ENCODE measurements at regions not wholly inside any gene's neighbourhood (a gene's known extent, or its start where the extent isn't known, plus 50 kb on each side); places are given as distances from the start of the nearest gene placed in this dataset.

DNA sequence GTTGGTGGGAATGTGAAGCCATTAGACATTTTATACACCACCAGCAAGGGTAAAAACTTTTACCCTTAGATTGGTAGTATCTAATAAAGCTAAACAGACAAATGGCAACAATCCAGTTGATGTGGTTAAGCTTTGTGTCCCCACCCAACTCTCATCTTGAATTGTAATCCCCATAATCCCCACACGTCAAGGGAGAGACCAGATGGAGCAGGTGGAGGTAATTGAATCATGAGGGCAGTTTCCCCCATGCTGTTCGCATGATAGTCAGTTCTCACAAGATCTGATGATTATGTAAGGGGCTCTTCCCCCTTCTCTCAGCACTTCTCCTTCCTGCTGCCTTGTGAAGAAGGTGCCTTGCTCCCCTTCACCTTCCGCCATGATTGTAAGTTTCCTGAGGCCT lies 602.3 kb downstream of the NUF2 start:
- TF ChIP-seq POLR2AphosphoS5 (IDR thresholded peaks at IDR 0.05; ENCODE audit: low read depth, low read length) (no peak), TAF1 (IDR thresholded peaks at IDR 0.05; ENCODE audit: borderline replicate concordance, low read depth, low read length) (no peak), POLR2A (IDR thresholded peaks at IDR 0.05; ENCODE audit: low read depth, low read length) (no peak)
- FAIRE-seq, result no peak
- no peak for DNase-seq (ENCODE audit: insufficient read length)

DNA sequence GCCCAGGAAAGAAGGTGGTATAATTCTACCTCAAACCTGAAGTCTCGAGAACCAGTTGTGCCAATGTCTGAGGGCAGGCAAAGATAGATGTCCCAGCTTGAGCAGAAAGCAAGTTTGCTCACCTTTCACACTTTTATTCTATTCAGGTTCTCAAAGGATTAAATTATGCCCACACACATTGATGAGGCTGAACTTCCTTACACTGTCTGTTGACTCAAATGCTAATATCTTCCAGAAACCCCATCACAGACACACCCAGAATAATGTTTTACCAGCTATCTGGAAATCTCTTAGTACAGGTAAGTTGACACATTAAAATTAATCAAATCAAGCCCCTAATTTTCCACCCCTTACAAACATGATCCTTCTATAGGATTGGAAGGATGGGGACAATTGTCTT lies 605.7 kb downstream of the NUF2 start:
- no peak for FAIRE-seq
- no peak for DNase-seq (ENCODE audit: insufficient read length)
- TF ChIP-seq POLR2AphosphoS5 (IDR thresholded peaks at IDR 0.05; ENCODE audit: low read depth, low read length) (no peak), POLR2A (IDR thresholded peaks at IDR 0.05; ENCODE audit: low read depth, low read length) (no peak), TAF1 (IDR thresholded peaks at IDR 0.05; ENCODE audit: borderline replicate concordance, low read depth, low read length) (no peak)

DNA sequence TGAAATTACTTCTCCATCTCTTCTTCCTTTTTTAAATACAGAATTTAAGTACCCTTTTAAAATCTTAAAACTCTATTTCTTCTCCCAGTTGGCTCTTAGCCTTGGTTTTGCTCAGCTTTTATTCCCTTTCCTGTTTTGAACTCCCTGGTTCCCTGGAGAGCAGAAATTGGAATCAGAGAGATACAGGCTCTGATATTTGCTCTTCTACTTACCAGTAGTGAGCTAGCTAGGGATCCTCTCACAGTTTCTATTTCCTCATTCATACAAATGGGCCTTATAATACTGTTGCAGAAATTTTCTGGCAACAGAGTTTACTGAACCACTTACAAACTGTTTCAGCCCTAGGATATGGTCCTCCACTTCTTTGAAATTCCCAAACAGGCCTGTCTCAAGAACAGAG lies 606.3 kb downstream of the NUF2 start:
- no peak for TF ChIP-seq POLR2AphosphoS5 (IDR thresholded peaks at IDR 0.05; ENCODE audit: low read depth, low read length)
- TF ChIP-seq POLR2A (IDR thresholded peaks at IDR 0.05; ENCODE audit: low read depth, low read length), result no peak
- TF ChIP-seq TAF1 (IDR thresholded peaks at IDR 0.05; ENCODE audit: borderline replicate concordance, low read depth, low read length), result no peak
- no peak for FAIRE-seq
- DNase-seq (ENCODE audit: insufficient read length), result no peak

DNA sequence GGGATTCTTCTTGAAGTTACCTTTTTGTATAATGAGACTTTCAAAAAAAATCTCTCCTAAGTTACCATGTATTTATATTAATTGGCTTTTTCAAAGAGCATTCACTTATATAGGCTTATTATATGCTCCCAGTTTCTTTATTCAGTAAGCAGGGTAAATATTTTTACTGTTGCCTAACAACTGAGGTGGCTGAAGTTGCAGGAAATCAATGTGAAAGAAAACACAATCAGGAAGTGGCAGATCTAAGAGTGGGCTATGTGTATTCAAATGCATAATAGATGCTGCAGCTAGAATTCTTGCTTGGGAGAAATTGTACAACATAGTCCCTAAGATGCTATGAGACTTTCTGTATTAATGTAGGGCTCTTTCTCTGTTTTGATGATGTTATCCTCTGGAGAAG lies 606.9 kb downstream of the NUF2 start:
- DNase-seq (ENCODE audit: insufficient read length), result no peak
- TF ChIP-seq POLR2AphosphoS5 (IDR thresholded peaks at IDR 0.05; ENCODE audit: low read depth, low read length) (no peak), POLR2A (IDR thresholded peaks at IDR 0.05; ENCODE audit: low read depth, low read length) (no peak), TAF1 (IDR thresholded peaks at IDR 0.05; ENCODE audit: borderline replicate concordance, low read depth, low read length) (no peak)
- FAIRE-seq, result no peak

DNA sequence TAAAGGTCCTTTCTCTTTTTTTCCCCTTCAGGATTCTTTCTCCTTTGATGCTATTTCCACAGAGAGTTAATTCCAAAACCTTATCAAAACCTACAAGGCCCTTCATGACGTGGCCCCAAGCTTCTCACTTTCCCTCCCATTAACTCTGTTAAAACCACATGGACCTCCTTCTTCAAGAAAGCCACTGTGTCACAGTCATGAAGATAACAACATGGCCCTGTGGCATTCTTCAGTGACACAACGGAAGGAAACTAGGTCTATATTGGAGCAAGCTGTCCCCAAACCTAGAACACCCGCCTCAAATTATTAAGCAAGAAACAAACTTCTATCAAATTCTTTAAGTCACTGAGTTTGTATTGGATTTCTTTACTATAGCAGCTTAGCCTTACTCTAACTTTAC lies 611.1 kb downstream of the NUF2 start:
- FAIRE-seq, result no peak

DNA sequence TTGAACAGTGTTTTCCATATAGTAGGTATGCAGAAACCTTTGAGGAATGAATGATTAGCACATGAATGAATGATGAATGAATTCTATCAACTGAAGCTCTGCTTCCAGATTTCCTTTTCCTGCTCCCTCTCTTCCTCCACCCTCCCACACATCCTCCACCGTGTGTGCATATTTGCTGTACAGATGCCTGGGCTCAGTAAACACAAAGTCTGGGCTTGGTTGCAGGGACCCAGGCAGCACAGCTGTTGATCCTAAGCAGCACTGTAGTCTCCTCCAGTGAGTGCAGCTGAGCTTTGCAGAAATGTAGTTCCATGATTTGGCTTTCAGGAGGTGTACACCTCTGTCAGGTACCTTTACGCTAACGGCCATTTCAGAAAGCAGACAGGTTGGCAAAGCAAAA lies 611.7 kb downstream of the NUF2 start:
- DNase-seq (ENCODE audit: insufficient read length), result no peak
- TF ChIP-seq TAF1 (IDR thresholded peaks at IDR 0.05; ENCODE audit: borderline replicate concordance, low read depth, low read length), result no peak
- TF ChIP-seq POLR2A (IDR thresholded peaks at IDR 0.05; ENCODE audit: low read depth, low read length), result no peak
- TF ChIP-seq POLR2AphosphoS5 (IDR thresholded peaks at IDR 0.05; ENCODE audit: low read depth, low read length), result no peak
- FAIRE-seq, result no peak

More for the DNA sequence above, 611.1 kb downstream of the NUF2 start:
- TF ChIP-seq POLR2AphosphoS5 (IDR thresholded peaks at IDR 0.05; ENCODE audit: low read depth, low read length) (no peak), TAF1 (IDR thresholded peaks at IDR 0.05; ENCODE audit: borderline replicate concordance, low read depth, low read length) (no peak), POLR2A (IDR thresholded peaks at IDR 0.05; ENCODE audit: low read depth, low read length) (no peak)
- DNase-seq (ENCODE audit: insufficient read length), result no peak

DNA sequence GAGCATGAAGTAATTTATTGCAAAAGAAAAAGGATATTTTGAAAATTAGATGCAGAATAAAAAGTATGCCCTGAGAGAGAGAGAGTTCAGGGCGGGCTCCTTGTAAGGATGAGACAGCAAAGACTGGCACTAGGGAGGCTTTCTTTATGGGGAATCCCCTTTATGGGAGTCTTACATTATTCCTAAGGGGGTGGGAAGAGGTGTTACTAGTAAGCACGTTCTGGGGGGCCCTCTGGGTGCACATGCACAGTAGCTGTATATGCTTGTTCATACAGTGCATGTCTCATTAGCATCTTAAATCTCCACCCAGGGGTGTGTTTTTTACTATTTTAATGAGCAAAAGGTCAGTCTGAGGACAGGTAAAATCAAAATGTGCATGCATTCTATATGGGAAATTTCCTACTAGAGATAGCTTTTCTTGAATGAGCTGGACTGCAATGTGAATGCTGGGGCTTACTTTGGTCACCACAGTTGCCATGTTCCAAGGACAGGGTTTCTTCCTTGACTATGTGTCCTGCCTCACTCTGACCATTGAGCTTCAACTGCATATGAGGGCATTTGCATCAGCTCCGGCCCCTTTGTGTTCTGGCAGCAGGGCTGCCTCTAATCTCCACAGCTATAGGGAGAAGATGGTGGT lies 614.1 kb downstream of the NUF2 start:
- no peak for FAIRE-seq
- DNase-seq (ENCODE audit: insufficient read length), result no peak
- TF ChIP-seq POLR2AphosphoS5 (IDR thresholded peaks at IDR 0.05; ENCODE audit: low read depth, low read length) (no peak), POLR2A (IDR thresholded peaks at IDR 0.05; ENCODE audit: low read depth, low read length) (no peak), TAF1 (IDR thresholded peaks at IDR 0.05; ENCODE audit: borderline replicate concordance, low read depth, low read length) (no peak)

DNA sequence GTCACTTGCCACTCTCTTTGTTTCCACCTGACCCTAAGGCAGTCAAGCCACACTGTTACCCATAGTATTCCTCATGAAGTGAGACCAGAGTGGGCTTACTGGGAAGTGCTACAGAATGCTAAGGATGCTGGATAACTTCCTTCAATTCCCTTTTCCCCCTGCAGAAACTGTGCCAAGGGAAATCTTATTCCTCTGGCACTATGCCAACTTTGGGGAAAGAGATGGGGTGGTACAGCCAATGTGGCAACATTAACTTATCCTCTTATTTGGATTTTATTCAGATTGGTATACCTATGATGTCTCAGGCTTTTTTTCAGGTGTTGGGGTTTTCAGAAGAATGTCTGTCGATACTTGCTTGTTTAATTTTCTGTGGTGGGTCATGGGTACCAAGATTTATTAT lies 599.4 kb upstream of the PBX1 start:
- DNase-seq (ENCODE audit: insufficient read length), result no peak
- FAIRE-seq, result no peak
- TF ChIP-seq TAF1 (IDR thresholded peaks at IDR 0.05; ENCODE audit: borderline replicate concordance, low read depth, low read length), result no peak
- TF ChIP-seq POLR2A (IDR thresholded peaks at IDR 0.05; ENCODE audit: low read depth, low read length), result no peak
- TF ChIP-seq POLR2AphosphoS5 (IDR thresholded peaks at IDR 0.05; ENCODE audit: low read depth, low read length), result no peak

DNA sequence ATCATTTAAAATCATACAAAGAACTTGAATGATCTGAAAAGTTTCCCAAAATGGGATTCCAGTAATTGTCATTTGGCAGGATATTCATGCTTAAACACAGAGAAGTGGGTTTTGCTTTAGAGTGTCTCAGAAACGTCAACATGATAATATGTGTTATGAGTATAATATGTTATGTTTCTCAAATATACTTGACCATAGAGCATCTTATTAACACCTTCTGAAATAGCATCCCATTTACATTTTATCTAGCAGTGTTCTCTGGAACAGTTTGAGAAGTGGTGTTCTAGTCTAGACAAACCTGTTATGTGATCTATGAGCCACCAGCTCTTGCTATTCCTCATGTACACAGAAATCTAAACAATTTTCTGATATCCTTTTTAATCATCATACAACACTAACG lies 588.8 kb upstream of the PBX1 start:
- TF ChIP-seq POLR2A (IDR thresholded peaks at IDR 0.05; ENCODE audit: low read depth, low read length), result no peak
- no peak for TF ChIP-seq TAF1 (IDR thresholded peaks at IDR 0.05; ENCODE audit: borderline replicate concordance, low read depth, low read length)
- no peak for TF ChIP-seq POLR2AphosphoS5 (IDR thresholded peaks at IDR 0.05; ENCODE audit: low read depth, low read length)
- DNase-seq (ENCODE audit: insufficient read length) (no peak), FAIRE-seq (no peak)

DNA sequence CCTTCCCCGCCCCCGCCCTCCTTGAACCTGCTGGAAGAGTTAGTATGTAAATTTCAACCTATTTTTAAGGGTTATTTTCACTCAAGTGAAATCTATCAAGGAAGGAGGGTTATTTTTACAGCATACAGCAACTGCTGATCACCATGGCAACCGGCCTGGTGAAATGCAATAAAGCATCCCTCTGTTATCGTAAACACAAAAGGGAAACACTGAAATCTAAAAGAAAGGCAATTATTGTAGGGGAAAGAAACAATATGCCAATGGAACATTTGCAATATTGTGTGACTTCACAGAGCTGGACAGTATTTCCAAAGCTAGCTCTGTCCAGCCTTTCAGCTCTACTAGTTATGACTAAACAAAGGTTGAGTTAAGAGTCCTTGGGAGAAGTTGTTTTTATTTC lies 588.3 kb upstream of the PBX1 start:
- no peak for DNase-seq (ENCODE audit: insufficient read length)
- TF ChIP-seq POLR2A (IDR thresholded peaks at IDR 0.05; ENCODE audit: low read depth, low read length), result no peak
- no peak for TF ChIP-seq POLR2AphosphoS5 (IDR thresholded peaks at IDR 0.05; ENCODE audit: low read depth, low read length)
- TF ChIP-seq TAF1 (IDR thresholded peaks at IDR 0.05; ENCODE audit: borderline replicate concordance, low read depth, low read length), result no peak

DNA sequence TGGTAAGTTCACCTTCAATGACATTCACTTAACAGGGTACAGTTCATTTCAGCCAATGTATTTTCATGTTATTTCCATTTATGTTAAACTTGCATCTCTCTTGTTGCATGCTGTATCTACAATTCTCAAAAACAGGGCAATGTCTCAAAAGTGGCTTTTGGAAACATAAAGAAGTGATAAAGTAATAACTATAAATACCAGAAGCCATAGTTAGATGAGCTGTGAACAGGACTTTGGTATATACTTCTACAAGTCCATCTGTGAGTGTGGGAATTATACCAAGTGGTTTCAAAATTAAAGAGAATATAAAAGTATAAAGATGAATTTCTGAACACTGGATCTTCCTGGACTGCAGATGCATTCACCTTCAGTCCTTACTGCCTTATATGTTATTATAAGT lies 585.4 kb upstream of the PBX1 start:
- no peak for FAIRE-seq
- TF ChIP-seq POLR2AphosphoS5 (IDR thresholded peaks at IDR 0.05; ENCODE audit: low read depth, low read length) (no peak), POLR2A (IDR thresholded peaks at IDR 0.05; ENCODE audit: low read depth, low read length) (no peak), TAF1 (IDR thresholded peaks at IDR 0.05; ENCODE audit: borderline replicate concordance, low read depth, low read length) (no peak)

More for the DNA sequence above, 588.3 kb upstream of the PBX1 start:
- FAIRE-seq, result no peak

DNA sequence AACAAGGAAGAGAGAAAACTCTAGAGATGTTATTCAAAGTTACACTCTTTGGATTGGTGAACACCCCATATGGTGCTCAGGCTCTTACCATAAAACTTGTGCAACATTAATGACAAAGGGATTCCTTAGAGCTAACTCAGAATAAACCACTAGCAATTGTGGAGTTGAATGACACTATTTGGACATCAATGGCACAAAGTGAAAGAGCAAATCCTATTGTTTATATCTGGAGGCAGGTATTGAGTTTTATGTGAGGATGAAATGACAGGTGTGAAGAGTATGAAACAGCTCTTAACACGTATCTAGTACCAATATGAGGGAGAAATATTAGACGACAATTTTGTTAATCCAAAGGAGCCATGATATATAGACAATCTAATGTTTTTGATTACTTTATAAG lies 584.9 kb upstream of the PBX1 start:
- TF ChIP-seq POLR2AphosphoS5 (IDR thresholded peaks at IDR 0.05; ENCODE audit: low read depth, low read length), result no peak
- no peak for TF ChIP-seq TAF1 (IDR thresholded peaks at IDR 0.05; ENCODE audit: borderline replicate concordance, low read depth, low read length)
- no peak for TF ChIP-seq POLR2A (IDR thresholded peaks at IDR 0.05; ENCODE audit: low read depth, low read length)
- no peak for DNase-seq (ENCODE audit: insufficient read length)
- no peak for FAIRE-seq

More for the DNA sequence above, 585.4 kb upstream of the PBX1 start:
- DNase-seq (ENCODE audit: insufficient read length), result no peak

Measured in GM12892 (cell line).